HG03095 (cell line): ENCODE measurements at regions not wholly inside any gene's neighbourhood (a gene's known extent, or its start where the extent isn't known, plus 50 kb on each side); places are given as distances from the start of the nearest gene placed in this dataset.
"Not testable (repeated sequence)": the region's sequence is repeated elsewhere in the genome, so short reads cannot be mapped to it uniquely, and the experiment has no call there.

Experiments
- ATAC-seq: cut with Tn5 transposase; IDR thresholded peaks from one replicate; pipeline ENCODE4 v1.9.1; 2021; ENCODE audit warnings: moderate library complexity; ENCODE audit not compliant: unreplicated experiment

- ATAC-seq: no peak
These were observed 97.1 kb downstream of the ETS2 start for GRCh38 chr21:38902608-38903445.

GRCh38 chr21:38900499-38900898 lies 94.8 kb downstream of the ETS2 start:
- ATAC-seq: no peak

GRCh38 chr21:38899985-38900384 lies 94.3 kb downstream of the ETS2 start:
- ATAC-seq: not testable (repeated sequence)

- no peak for ATAC-seq
These were observed 93.7 kb downstream of the ETS2 start for GRCh38 chr21:38899277-38899947.

- no peak for ATAC-seq
These were observed 92.8 kb downstream of the ETS2 start for GRCh38 chr21:38898422-38899096.

GRCh38 chr21:38897532-38898421 lies 92.0 kb downstream of the ETS2 start:
- no peak for ATAC-seq

- no peak for ATAC-seq
These were observed 89.2 kb downstream of the ETS2 start for GRCh38 chr21:38894899-38895298.

- no peak for ATAC-seq
These were observed 83.3 kb downstream of the ETS2 start for GRCh38 chr21:38888991-38889561.

- ATAC-seq: no peak
These were observed 82.0 kb downstream of the ETS2 start for GRCh38 chr21:38887749-38888148.

GRCh38 chr21:38887062-38887686 lies 81.4 kb downstream of the ETS2 start:
- no peak for ATAC-seq

GRCh38 chr21:38885909-38886308 lies 80.2 kb downstream of the ETS2 start:
- ATAC-seq: no peak

GRCh38 chr21:38884440-38884839 lies 78.7 kb downstream of the ETS2 start:
- no peak for ATAC-seq

- ATAC-seq: no peak
These were observed 77.4 kb downstream of the ETS2 start for GRCh38 chr21:38883142-38883541.

GRCh38 chr21:38881131-38881530 lies 75.4 kb downstream of the ETS2 start:
- no peak for ATAC-seq

- no peak for ATAC-seq
These were observed 74.8 kb downstream of the ETS2 start for GRCh38 chr21:38880577-38880966.

- no peak for ATAC-seq
These were observed 74.3 kb downstream of the ETS2 start for GRCh38 chr21:38879912-38880576.

GRCh38 chr21:38878379-38879179 lies 72.8 kb downstream of the ETS2 start:
- no peak for ATAC-seq

GRCh38 chr21:38875694-38876492 lies 70.2 kb downstream of the ETS2 start:
- ATAC-seq: no peak
